ENCODE measurements at regions not wholly inside any gene's neighbourhood (a gene's known extent, or its start where the extent isn't known, plus 50 kb on each side); places are given as distances from the start of the nearest gene placed in this dataset.

GRCh38 chr11:86181379-86181778 is 63.2 kb upstream of the EED start:
- TF ChIP-seq SMC3 (IDR thresholded peaks at IDR 0.05; ENCODE audit: low read depth, low read length) (no peak), CTCF (IDR thresholded peaks at IDR 0.05) (no peak), RAD21 (IDR thresholded peaks at IDR 0.05; ENCODE audit: low read length) (no peak), POLR2AphosphoS5 (IDR thresholded peaks at IDR 0.05; ENCODE audit: low read depth, low read length) (no peak), USF2 (IDR thresholded peaks at IDR 0.05; ENCODE audit: borderline replicate concordance, low read depth, low read length) (no peak), TEAD4 (IDR thresholded peaks at IDR 0.05; ENCODE audit: borderline replicate concordance, insufficient read depth) (no peak), GABPA (IDR thresholded peaks at IDR 0.05; ENCODE audit: low read depth) (no peak), MXI1 (IDR thresholded peaks at IDR 0.05; ENCODE audit: low read depth, low read length) (no peak), RFX5 (IDR thresholded peaks at IDR 0.05; ENCODE audit: low read length) (no peak), NFIC (IDR thresholded peaks at IDR 0.05; ENCODE audit: borderline replicate concordance) (no peak), ZBTB33 (IDR thresholded peaks at IDR 0.05; ENCODE audit: borderline replicate concordance, low read depth) (no peak), EP300 (IDR thresholded peaks at IDR 0.05; ENCODE audit: borderline replicate concordance in 1 of 2, low read depth in 1 of 2, low read length in 1 of 2) (no peak), TCF12 (IDR thresholded peaks at IDR 0.05) (no peak), USF1 (IDR thresholded peaks at IDR 0.05; ENCODE audit: borderline replicate concordance, low read depth) (no peak)

Measured in SK-N-SH (cell line).